ENCODE measurements at regions not wholly inside any gene's neighbourhood (a gene's known extent, or its start where the extent isn't known, plus 50 kb on each side); places are given as distances from the start of the nearest gene placed in this dataset.
A peak's percentile ranks its signal among the peaks of the same experiment; 100 is the strongest.

DNA sequence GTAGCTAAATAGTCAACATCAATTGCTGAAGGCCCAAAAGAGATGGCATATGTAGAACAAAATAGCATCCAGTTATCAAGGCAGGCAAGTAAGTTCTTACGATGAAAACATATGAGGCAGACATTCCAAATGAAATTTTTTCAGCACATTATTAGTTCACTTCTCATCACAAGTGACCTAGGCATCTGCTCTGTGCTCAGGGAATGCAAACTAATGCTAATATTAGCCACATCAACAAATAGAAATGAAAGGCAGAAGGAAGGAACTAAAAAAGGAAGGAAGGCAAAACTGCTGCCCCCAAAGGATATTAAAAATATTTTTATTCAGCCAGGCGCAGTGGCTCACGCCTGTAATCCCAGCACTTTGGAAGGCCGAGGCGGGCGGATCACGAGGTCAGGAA lies 51.2 kb upstream of the ROCK1 start:
- Mint-ChIP-seq H3K4me3 (no peak overlapping the region), H3K4me1 (ENCODE audit: low read depth) (no peaks in the 10 kb centered on the region), H3K27me3 (ENCODE audit: low read depth) (peaks cover 3% of the 10 kb centered on the region), H3K27ac (no peak overlapping the region), H3K9me3 (ENCODE audit: insufficient read depth) (no peaks in the 10 kb centered on the region), H3K36me3 (ENCODE audit: low read depth) (no peaks in the 10 kb centered on the region)
- no peak for DNase-seq
- CTCF ChIA-PET = no interaction called here
- no peak for ATAC-seq
- POLR2A ChIA-PET = no interaction called here

DNA sequence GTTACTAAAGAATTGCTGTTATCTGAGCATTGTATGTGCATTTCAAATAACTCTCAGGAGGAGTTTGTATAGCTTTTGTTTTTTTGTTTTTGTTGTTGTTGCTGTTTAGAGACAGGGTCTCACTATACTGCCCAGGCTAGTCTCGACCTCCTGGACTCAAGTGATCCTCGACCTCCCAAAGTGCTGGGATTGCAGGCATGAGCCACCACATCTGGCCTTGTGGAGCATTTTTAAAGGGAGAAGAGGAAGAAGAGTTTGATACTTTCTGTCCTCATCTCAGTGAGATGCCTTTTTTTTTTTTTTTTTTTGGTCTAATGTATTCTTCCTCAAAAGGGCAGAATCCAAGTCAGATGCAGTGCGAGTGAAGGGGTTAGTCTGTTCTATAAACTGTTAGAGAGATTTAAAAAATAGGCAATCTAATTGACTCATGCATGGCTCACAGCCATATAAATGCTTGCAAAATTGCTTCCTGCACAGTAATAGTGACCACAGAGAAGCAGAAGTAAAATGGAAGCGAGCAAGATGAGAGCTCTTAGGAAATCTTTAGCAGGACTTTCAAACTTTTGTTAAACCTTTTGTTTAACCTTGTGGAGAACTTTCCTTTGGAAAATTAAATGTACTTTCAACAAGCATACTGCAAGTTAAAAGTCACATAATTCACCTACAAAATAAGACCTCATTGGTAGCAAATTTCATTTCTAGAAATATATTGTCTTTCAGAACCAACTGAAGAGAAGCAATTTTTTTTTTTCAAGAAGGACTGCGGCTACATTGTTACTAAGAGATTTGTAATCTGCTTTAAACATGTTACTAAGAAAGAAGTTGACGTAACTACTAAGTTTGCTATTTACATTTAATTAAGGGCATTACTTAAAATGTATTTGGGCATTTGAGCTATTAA lies 52.3 kb upstream of the ROCK1 start:
- Mint-ChIP-seq H3K4me3 (no peak overlapping the region), H3K36me3 (ENCODE audit: low read depth) (no peaks in the 10 kb centered on the region), H3K27ac (no peak overlapping the region), H3K9me3 (ENCODE audit: insufficient read depth) (no peaks in the 10 kb centered on the region), H3K27me3 (ENCODE audit: low read depth) (peaks cover 3% of the 10 kb centered on the region), H3K4me1 (ENCODE audit: low read depth) (no peaks in the 10 kb centered on the region)
- CTCF ChIA-PET = no interaction called here
- DNase-seq (no peak), ATAC-seq (no peak)
- POLR2A ChIA-PET = interaction anchor here (0.7 kb wide), 1 partner anchor 32 kb away, joined by 3 read pairs; no protein-coding TSS in a partner anchor

DNA sequence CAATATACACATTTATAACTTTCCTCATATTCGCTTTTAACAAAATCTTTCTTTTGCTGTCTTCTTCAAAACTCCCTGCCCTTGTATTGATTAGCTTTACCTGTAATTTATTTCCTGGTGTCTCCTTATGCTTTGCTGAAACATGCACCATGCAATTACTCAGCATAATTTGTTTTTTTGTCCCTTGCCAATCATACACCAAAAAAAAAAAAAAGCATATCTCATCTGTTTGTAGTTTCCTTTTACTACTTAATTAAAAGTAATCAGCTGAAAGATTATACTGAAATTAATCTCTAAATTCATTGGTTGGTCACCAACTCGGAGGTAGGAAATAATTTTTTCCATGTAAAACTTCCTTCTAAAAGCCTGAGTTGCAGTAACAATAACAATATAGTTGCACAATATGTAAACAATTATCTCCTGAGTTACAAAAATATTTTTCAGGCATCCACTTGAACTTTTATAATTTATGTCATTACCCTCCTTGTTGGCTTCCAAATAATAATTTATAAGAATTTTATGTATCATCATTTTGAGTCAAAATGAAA lies 53.0 kb upstream of the ROCK1 start:
- Mint-ChIP-seq H3K4me3 (no peak overlapping the region), H3K9me3 (ENCODE audit: insufficient read depth) (no peaks in the 10 kb centered on the region), H3K36me3 (ENCODE audit: low read depth) (no peaks in the 10 kb centered on the region), H3K27me3 (ENCODE audit: low read depth) (peaks cover 3% of the 10 kb centered on the region), H3K4me1 (ENCODE audit: low read depth) (no peaks in the 10 kb centered on the region), H3K27ac (no peak overlapping the region)
- ATAC-seq = no peak
- CTCF ChIA-PET = no interaction called here
- DNase-seq = no peak
- POLR2A ChIA-PET = no interaction called here

DNA sequence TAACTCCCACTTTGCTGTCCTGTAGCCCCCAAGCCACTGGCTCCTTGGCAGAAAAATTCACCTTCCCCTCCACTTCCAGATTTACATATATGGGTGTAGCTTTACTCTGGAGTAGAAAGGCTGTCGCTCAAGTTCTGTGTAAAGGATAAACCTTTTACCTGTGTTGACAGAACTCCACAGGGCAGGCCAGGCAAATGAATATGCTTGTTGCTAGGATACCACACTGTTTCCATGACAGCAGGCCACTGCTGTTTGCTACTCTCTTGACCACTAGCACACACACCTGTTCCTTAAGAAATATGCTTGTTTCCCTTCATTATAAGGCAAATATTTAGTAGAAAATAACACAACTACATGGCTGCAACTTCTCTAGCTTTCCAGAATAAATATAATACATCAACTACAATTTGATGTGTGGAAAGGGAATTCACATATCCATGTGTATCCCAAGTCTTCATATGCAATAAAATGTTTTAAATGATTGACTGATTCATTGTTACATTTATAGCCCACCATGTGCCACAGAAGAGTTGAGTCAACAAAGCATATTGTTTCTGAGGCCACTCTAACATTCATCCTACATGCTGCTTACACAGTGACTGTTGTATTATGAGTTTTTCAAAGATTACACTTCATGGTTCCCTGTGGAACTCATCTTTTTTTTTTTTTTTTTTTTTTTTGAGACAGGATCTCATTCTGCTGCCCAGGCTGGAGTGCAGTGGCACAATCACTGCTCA lies 56.2 kb upstream of the ROCK1 start:
- ChIA-PET POLR2A (no interaction called here), CTCF (no interaction called here)
- Mint-ChIP-seq H3K4me1 (ENCODE audit: low read depth) (no peaks in the 10 kb centered on the region), H3K9me3 (ENCODE audit: insufficient read depth) (no peaks in the 10 kb centered on the region), H3K27me3 (ENCODE audit: low read depth) (peaks cover 6% of the 10 kb centered on the region), H3K27ac (no peak overlapping the region), H3K4me3 (no peak overlapping the region), H3K36me3 (ENCODE audit: low read depth) (no peaks in the 10 kb centered on the region)
- DNase-seq (no peak), ATAC-seq (no peak)

DNA sequence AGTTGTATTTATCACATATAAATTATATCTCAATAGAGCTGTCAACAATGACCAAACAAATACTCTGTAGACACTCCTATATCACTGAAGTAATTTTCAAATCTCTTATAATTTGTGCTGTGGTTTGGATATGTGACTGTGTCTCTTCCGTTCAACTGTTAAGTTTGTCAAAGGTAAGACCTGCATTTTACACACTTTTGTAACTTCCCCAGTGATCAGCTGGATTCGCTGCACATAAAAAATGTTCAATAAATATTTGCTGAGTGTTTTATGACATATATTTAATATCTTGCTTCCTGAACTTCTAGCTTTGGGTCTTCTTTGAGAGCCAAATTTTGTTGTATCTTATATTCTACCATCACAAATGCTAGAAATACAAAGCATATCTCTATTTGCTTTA lies 57.3 kb upstream of the ROCK1 start:
- ATAC-seq (no peak), DNase-seq (no peak)
- ChIA-PET POLR2A (no interaction called here), CTCF (interaction anchor here (0.7 to 1.4 kb wide), 2 partner anchors 11 to 20 kb away, joined by 3 read pairs; no protein-coding TSS in a partner anchor)
- H3K27ac Mint-ChIP-seq = no peak overlapping the region
- H3K27me3 Mint-ChIP-seq (ENCODE audit: low read depth) = peaks cover 5% of the 10 kb centered on the region
- no peaks in the 10 kb centered on the region for H3K36me3 Mint-ChIP-seq (ENCODE audit: low read depth)
- H3K4me3 Mint-ChIP-seq = no peak overlapping the region
- H3K4me1 Mint-ChIP-seq (ENCODE audit: low read depth) = no peaks in the 10 kb centered on the region
- H3K9me3 Mint-ChIP-seq (ENCODE audit: insufficient read depth) = no peaks in the 10 kb centered on the region

DNA sequence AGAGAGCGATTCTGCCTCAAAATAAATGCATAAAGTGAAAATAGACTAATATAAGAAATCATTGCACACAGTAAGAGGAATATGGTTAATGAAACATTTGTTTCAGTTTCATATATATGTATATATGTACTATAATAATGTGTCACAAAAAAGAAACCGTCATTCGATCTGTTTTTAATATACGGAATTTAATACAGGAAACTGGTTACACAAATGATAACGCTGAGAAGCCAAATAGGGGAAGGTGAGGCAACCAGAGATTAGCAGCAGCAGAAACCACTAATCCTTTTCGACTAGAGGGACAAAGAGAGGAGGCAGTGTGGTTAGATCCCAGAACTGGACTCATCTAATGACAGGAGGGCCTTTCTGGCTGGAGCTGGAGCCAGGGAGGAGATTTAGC lies 64.2 kb upstream of the GREB1L start:
- H3K36me3 Mint-ChIP-seq (ENCODE audit: low read depth) = no peaks in the 10 kb centered on the region
- ATAC-seq = no peak
- H3K27ac Mint-ChIP-seq = no peak overlapping the region
- CTCF ChIA-PET = interaction anchor here (1.8 to 2.4 kb wide), 3 partner anchors 156 to 204 kb away, joined by 5 to 9 read pairs (median 5); no protein-coding TSS in a partner anchor
- POLR2A ChIA-PET = interaction anchor here (0.9 kb wide), 1 partner anchor 66 kb away, joined by 3 read pairs; the partner anchor contains the start of gene ROCK1
- no peak for DNase-seq
- no peaks in the 10 kb centered on the region for H3K27me3 Mint-ChIP-seq (ENCODE audit: low read depth)
- H3K4me3 Mint-ChIP-seq = no peak overlapping the region
- peaks cover 7% of the 10 kb centered on the region for H3K4me1 Mint-ChIP-seq (ENCODE audit: low read depth)
- H3K9me3 Mint-ChIP-seq (ENCODE audit: insufficient read depth) = no peaks in the 10 kb centered on the region

DNA sequence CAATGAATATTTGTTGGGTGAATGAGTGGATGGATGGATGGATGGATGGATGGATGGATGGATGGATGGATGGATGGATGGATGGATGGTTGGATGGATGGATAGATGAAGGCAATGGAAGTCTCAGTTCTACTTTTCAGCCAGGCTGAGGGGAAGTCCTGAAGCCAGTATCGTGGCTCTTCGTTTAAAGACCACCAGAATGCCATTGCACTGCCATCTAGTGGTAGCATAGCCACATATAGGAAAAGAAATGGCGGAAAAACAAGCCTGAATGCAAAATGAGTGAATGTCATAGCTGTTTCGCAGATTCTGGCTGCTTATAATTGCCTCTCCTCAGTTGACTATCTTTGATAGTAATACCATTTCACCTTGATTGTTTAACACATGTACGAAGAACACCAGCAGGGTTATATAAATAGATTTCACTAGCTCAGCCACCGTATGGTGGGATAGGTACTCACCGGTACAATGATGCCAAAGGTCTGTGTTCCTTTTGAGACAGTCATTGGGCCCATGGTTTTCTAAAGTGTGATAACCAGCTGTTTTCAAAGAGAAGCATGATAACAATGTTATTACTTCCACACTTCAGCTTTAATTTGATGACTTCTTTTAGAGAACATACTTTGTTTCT lies 62.3 kb upstream of the GREB1L start:
- Mint-ChIP-seq H3K4me1 (ENCODE audit: low read depth) (peaks cover 7% of the 10 kb centered on the region), H3K9me3 (ENCODE audit: insufficient read depth) (no peaks in the 10 kb centered on the region), H3K27me3 (ENCODE audit: low read depth) (no peaks in the 10 kb centered on the region), H3K4me3 (no peak overlapping the region), H3K27ac (no peak overlapping the region), H3K36me3 (ENCODE audit: low read depth) (no peaks in the 10 kb centered on the region)
- ChIA-PET POLR2A (no interaction called here), CTCF (interaction anchor here (0.7 to 2.8 kb wide), 20 partner anchors 9 to 593 kb away, joined by 3 to 18 read pairs (median 4); partner anchors contain the start of gene ROCK1)
- ATAC-seq (peak; percentile 67), DNase-seq (peak; percentile 67)

DNA sequence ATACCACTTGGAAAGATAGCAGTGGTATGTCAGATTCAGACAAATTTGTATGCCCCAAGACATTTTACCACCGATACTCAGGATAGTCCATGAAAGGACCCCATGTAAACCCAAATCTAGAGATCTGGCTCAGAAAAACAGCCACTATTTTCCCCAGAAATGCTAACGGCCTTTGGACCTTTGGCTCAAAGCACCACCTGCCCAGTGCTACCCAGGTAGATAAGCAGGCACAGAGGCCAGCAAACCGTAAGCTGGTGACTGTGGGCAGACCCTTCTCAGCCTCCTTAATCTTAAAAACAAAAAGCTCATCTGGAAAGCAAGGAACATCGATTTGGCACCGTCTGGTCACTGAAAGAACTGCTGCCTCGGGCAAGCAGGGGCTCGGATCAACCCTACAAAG lies 61.4 kb upstream of the GREB1L start:
- Mint-ChIP-seq H3K36me3 (ENCODE audit: low read depth) (no peaks in the 10 kb centered on the region), H3K4me1 (ENCODE audit: low read depth) (peaks cover 7% of the 10 kb centered on the region)
- POLR2A ChIA-PET = no interaction called here

DNA sequence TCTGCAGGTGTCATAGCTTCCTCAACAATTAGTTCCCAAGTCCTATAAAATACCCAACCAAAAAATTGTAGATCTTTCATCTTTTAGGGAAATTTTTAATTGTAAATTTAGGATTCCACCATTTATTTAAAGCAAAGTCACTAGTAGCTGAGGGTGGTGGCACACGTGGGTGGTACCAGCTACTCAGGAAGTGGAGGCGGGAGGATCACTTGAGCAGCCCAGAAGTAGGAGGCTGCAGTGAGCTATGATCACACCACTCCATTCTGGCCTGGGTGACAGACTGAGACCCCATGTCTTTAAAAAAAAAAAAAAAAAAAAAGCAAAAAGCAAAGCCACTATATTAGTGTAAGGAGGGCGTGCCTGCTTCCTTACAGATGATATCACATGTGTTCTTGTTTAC lies 60.3 kb upstream of the GREB1L start:
- no peak overlapping the region for H3K27ac Mint-ChIP-seq
- H3K9me3 Mint-ChIP-seq (ENCODE audit: insufficient read depth) = no peaks in the 10 kb centered on the region
- ChIA-PET CTCF (interaction anchor here (1.8 to 2.8 kb wide), 2 partner anchors 9 to 13 kb away, joined by 8 to 18 read pairs; no protein-coding TSS in a partner anchor), POLR2A (no interaction called here)
- no peak overlapping the region for H3K4me3 Mint-ChIP-seq
- no peaks in the 10 kb centered on the region for H3K36me3 Mint-ChIP-seq (ENCODE audit: low read depth)
- ATAC-seq (no peak), DNase-seq (peak; percentile 27)
- H3K4me1 Mint-ChIP-seq (ENCODE audit: low read depth) = peaks cover 7% of the 10 kb centered on the region
- no peaks in the 10 kb centered on the region for H3K27me3 Mint-ChIP-seq (ENCODE audit: low read depth)

More for the DNA sequence above, 61.4 kb upstream of the GREB1L start:
- Mint-ChIP-seq H3K4me3 (no peak overlapping the region), H3K9me3 (ENCODE audit: insufficient read depth) (no peaks in the 10 kb centered on the region), H3K27ac (no peak overlapping the region), H3K27me3 (ENCODE audit: low read depth) (no peaks in the 10 kb centered on the region)
- CTCF ChIA-PET = interaction anchor here (0.7 to 2.8 kb wide), 13 partner anchors 8 to 594 kb away, joined by 3 to 18 read pairs (median 4); partner anchors contain the start of gene ROCK1
- no peak for ATAC-seq
- no peak for DNase-seq

DNA sequence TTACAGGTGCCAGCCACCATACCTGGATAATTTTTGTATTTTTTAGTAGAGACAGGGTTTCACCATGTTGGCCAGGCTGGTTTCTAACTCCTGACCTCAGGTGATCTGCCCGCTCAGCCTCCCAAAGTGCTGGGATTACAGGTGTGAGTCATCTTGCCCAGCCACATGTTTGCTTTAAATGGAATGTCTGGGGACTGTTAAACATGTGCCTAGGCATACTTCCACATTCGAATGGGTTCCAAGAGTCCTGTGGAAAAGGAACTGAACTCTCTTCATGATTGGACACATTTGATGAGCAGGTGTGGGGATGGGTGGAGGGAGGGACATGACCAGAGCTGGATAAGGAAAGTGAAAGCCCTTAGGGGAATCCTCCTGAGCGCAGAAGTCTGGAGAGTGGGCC lies 58.4 kb upstream of the GREB1L start:
- ChIA-PET POLR2A (no interaction called here), CTCF (interaction anchor here (1.3 kb wide), 1 partner anchor 11 kb away, joined by 5 read pairs; no protein-coding TSS in a partner anchor)
- Mint-ChIP-seq H3K27me3 (ENCODE audit: low read depth) (no peaks in the 10 kb centered on the region), H3K27ac (no peak overlapping the region), H3K9me3 (ENCODE audit: insufficient read depth) (no peaks in the 10 kb centered on the region), H3K4me1 (ENCODE audit: low read depth) (peaks cover 7% of the 10 kb centered on the region), H3K4me3 (no peak overlapping the region), H3K36me3 (ENCODE audit: low read depth) (no peaks in the 10 kb centered on the region)
- DNase-seq (no peak), ATAC-seq (no peak)

DNA sequence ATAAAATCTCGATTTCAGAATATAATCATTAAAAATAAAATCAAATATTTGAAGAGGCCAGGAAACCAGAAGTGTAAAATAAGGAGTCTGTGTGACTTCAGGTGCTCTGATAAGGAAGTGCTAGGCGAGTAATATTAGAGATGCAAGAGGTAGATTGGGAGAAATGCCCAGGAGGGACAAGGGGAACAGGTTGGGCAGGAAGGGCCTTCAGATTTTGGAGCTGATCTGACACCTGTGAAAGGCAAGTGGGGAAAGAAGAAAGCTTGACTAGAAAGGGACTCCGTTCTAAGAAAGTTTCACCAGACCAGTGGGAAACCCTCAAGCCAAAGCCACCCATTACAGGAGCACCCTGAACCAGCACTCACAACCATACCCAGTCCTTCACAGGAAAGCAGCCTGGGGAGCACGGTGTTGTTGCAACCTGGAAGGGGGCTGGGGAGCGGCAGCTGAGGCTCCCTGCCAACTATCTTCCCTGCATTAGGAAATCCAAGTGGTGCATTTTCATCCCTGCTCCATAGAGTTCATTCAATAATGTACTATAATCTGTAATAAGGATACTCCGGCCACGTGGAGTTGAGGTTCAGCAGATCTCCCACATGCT lies 57.5 kb upstream of the GREB1L start:
- CTCF ChIA-PET = interaction anchor here (1.5 kb wide), 1 partner anchor 10 kb away, joined by 6 read pairs; no protein-coding TSS in a partner anchor
- peaks cover 7% of the 10 kb centered on the region for H3K4me1 Mint-ChIP-seq (ENCODE audit: low read depth)
- no peak overlapping the region for H3K4me3 Mint-ChIP-seq
- no peaks in the 10 kb centered on the region for H3K36me3 Mint-ChIP-seq (ENCODE audit: low read depth)
- H3K27ac Mint-ChIP-seq = no peak overlapping the region
- POLR2A ChIA-PET = interaction anchor here (0.6 kb wide), 1 partner anchor 86 kb away, joined by 7 read pairs; no protein-coding TSS in a partner anchor
- DNase-seq (no peak), ATAC-seq (no peak)
- no peaks in the 10 kb centered on the region for H3K9me3 Mint-ChIP-seq (ENCODE audit: insufficient read depth)
- no peaks in the 10 kb centered on the region for H3K27me3 Mint-ChIP-seq (ENCODE audit: low read depth)
